Hypothalamus (tissue), 51 donors: ENCODE measurements at regions not wholly inside any gene's neighbourhood (a gene's known extent, or its start where the extent isn't known, plus 50 kb on each side); places are given as distances from the start of the nearest gene placed in this dataset.
A peak's percentile ranks its signal among the peaks of the same experiment; 100 is the strongest.

ENCODE experiments used
- DNase-seq, 51 donors: peaks; one replicate each; lab custom pipeline; 2025; lab: John Stamatoyannopoulos, UW

DNA sequence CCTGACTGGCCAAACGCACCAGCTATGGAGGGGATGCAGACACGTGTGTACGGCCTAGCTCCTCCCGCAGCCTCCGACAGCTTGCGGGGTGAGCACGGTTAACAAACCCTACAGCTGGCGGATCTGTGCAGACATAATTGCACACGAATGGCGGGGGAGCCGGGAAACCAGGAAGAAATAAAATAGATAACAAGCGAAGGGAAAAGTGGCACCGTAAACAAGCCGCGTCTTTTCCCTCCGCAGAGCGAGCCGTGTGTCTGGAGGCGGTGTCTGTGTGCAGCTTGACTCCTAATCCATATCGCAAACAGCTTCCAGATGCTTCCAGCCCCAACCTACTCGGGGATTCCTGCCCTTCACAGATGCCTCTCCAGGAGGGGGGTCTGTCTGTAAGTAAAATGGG is 853.1 kb upstream of the SALL3 start:
- no peak for DNase-seq

DNA sequence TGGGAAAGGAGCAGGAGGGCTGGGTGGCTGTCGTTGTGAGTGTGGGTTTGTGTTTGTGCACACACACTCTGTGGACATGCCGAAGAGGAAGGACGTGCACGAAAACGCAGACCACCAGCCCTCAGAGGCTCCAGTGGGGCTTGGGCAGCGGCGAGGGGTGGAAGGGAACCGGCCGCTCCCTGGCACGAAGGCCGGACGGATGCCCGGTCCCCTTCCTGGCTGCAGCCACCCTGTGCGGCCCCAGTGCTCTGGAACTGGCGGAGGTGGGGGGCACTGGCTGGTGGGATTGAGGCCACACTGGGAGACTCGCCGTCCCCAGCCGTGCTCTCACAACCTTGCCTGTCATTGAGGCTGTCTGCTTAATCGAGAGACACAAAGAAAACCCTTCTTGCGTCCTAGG is 852.6 kb upstream of the SALL3 start:
- DNase-seq = no peak

DNA sequence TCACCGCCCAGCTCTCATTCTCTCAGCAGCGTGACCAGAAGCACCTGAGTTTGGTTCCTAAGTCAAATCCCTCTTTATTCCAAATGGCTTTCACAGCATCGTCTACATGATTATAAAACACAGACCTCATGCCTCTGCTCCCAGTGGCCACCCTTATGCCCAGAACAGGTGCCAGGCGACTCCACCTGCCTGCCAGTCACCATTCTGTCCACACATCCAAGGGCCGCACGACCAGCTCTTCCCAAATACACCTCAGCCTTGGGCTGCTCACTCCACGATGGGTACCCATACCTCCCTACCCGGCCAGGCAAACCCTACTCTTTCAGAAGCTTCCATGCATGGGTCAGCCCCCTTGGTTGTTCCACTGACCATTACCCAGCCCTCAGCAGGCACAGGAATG is 851.6 kb upstream of the SALL3 start:
- no peak for DNase-seq

DNA sequence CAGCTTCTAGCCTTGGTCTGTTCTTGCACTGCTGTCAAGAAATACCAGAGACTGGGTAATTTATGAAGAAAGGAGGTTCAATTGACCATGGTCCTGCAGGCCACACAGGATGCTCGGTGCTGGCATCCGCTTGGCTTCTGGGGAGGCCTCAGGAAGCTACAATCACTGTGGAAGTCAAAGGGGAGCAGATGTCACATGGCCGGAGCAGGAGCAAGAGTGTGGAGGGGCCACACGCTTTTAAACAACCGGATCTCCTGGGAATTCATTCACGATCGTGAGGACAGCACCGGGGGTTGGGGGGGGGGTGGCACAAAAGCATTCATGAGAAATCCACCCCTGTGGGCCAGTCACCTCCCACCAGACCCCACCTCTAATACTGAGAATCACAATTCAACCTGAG is 850.4 kb upstream of the SALL3 start:
- DNase-seq = no peak

DNA sequence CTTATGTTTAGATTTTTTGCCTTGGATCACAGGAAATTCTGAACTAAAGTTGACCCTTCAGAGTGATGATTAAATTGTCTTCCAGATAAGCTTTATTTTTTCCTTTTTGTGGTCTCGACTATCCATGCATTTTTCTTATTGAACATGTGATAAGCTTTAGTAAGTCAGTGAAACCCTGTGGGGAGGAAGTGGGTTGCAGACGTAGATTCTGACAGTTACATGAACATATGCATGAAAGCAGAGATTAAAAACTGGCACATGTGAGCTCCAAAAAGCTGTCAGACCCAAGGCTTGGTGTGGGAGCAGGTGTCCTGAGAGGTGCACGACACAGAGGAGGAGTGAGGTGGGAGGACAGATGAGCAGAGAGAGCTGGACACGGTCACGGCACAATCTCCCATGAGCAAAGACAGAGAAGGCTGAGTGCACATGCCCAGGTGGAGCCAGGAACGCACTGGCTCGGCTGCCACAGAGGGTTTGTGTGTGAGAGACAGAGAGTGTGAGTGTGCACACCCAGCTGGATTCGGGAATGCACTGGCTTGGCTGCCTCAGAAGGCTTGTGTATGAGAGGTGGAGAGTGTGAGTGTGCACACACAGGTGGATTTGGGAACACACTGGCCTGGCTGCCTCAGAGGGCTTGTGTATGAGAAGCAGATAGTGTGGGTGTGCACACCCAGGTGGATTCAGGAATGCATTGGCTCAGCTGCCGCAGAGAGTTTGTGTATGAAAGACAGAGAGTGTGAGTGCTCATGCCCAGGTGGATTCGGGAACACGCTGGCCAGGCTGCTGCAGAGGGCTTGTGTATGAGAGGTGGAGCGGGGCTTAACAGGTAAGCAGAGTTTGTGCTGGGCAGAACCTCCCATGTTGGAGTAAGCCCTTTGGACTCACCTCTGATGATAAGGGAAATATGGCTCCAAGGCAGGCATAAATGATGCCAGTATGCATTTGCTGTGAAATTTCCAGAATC is 849.1 kb upstream of the SALL3 start:
- no peak for DNase-seq

DNA sequence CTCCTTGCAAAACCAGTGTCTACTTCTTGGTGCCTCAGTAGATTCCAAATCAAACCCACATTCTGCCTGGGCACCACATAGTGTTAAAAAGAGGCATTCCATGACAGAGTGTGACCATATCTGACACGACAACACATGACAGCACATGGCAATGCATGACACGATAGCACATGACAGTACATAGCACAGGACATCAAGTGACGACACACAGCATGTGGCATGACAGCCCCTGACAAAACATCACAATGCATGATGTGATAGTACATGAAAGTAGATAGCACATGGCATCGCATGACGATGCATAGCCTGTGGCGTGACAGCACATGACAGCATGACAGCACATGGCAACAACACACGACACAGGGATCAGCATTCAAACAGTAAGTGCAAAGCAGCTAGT is 845.9 kb upstream of the SALL3 start:
- no peak for DNase-seq

DNA sequence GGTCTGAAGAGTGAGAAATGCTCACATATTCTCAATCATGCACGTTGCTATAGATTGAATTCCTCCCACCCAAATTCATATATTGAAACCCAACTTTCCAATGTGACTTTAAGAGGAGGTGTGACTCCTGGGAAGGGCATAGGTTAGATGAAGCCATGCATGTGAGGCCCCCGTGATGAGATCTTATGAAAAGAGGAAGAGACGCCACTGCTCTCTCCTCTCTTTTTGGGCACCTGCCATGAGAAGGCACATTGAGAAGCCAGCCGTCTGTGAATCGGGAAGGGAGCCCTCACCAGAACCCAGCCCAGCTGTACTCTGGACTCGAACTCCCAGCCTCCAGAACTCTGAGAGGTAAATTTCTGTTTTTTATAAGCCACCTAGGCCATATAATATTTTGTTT is 842.6 kb upstream of the SALL3 start:
- DNase-seq = peak in 4 of 51 donors; percentile 6 to 16 (median 14)

DNA sequence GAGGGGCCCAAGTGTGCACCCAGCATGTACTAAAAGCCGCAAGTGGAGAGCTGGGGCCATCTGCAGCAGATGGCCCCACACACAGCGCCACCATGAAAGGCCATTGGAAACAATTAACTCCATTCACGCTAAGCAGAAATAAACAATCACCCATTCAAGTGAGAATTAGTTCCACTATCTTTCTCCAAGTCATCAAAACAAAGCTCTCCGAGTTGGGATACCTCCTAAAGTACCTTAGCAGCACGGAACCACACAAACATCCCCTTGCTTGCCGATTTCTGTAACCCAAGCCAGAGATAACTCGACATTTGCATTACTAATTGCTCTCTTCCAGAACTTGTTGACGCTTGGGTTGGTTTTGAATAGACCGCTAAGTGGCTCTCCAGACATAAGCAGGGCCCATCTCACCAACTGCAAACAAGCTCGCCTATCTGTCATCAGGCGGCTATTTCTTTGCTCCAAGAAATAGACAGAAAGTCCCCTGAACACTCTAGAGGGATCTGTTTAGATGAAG is 840.6 kb upstream of the SALL3 start:
- DNase-seq = peak in 7 of 51 donors; percentile 4 to 46 (median 19)

DNA sequence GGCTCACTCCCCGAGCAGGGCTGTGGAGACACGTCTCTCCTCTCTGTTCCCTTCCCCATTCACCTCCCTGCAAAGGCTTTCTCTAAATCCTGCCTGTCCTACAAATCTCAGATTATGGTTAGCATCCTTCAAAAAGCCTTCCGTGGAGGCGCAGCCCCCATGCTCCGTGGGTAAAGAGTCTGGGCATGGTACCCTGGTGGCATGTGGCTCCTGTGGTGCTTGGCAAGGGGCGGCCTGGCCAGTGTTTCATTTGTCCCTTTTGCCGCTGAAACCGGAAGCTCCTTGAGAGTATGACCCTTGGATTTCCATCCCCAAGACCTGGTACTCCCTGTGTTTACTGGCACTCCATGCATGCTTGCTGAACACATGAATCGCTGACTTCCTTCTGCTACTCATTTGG is 839.3 kb upstream of the SALL3 start:
- DNase-seq = no peak

DNA sequence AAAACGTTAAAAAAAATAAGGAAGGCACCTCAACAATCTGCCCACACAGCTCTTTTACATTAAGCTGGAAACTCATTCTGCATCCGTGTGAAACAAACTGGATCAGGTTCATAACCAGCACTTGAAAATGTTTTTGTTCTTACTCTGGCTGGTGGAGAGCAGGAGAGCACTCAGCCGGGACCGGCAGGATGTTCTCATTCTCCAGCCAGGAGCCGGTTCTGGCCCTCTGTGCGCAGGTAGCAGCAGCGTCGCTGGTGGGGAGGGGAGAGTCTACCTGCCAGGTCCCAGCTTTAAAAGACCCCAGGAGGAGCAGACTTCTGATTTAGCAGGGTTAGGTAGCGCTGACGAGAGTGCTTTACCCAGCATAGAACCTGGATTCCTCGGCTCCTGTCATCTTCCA is 834.9 kb upstream of the SALL3 start:
- no peak for DNase-seq

DNA sequence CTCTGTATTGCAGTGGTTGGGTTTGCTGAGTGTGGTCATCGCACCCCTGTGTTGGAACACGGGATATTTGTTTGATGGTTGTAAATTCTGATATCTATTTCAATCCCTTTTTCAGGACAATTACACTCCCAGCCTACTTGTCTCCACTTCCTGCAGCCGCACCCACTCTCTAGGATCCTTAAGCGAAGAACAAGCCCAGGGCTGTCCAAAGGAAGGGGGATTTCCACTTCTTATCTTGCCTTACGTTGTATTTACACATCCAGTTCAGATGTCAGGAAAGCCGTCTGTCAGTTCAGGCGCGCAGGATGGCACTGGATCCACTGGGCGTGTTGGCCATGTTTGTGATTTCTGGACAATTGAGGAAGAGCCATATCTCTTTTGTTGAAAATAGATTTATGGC is 834.5 kb upstream of the SALL3 start:
- no peak for DNase-seq

DNA sequence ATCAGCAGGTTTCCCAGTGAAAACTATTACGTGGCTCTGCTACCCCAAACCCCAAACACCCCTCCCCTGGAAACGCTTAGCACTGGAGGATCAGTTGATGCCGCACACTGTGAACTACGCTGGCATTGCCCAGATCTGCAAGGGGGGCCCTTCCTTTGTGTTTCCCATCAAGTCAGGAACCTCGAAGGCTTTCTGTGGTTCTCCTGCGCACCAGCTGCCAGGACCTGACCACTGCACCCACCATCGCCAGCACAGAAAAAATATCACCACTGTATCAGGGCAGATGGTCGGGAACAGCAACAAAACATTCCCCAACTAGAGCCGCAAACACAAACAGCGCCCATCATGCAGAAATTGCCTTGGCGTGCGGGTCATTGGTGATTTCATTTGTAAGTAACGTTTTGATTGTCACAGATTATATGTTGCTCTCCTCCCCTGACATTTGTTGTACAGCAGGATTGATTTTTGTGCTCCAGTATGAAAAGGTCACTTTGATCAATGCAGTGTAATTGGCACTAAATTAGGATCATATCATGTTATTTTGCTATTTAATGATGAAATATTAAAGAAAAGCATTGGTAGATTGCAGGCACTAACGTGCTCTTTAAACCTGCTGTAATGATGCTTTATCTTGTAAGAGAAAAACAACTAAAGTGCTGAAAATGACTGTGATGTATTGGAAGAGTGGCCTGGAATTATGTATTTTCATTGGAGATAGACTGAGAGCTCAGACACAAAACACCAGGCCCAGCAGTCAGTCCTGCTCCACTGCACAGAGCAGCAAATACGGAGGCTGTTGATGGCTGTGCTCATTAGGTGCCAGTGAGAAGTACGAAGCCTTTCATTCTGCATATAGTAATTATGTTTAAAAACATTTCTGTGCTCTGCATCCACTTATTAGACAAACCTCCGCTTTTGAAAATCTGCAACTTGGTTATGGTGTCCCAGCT is 833.2 kb upstream of the SALL3 start:
- no peak for DNase-seq

DNA sequence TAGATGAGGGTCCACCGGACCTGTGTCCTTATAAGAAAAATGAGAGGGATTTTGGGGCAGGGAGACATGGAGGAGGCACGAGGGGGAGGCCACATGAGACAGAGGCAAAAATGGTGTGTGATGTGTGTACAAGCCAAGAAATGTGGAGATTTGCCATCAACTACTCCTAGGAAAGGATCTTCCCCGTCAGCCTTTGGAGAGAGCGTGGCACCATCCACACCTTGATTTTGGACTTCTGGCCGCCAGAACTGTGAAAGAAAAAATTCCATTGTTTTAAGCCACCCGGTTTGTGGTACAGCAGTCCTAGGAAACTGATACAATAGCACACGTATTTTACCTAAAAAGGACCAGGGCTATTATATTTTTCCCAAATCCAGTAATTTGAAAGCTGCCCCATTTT is 829.0 kb upstream of the SALL3 start:
- DNase-seq = no peak

DNA sequence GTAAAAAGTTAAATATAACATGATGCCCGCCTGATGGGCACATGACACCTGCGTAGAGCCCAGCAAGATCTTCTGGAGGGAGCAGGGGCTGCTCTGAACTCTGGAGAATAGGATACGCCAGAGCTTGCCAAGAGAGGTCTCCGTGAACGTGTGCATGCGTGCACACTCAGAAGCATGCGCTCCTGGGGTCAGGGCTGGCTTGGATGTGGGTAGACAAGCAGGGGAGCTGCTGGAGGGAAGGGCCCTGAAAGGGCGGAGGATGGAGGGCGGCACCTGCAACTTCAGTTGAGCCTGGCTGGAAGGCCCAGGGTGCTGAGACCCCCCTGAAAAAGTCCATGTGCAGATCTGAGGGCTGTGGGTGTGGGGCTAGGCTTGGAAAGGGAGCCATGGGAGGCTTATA is 828.4 kb upstream of the SALL3 start:
- DNase-seq = no peak

DNA sequence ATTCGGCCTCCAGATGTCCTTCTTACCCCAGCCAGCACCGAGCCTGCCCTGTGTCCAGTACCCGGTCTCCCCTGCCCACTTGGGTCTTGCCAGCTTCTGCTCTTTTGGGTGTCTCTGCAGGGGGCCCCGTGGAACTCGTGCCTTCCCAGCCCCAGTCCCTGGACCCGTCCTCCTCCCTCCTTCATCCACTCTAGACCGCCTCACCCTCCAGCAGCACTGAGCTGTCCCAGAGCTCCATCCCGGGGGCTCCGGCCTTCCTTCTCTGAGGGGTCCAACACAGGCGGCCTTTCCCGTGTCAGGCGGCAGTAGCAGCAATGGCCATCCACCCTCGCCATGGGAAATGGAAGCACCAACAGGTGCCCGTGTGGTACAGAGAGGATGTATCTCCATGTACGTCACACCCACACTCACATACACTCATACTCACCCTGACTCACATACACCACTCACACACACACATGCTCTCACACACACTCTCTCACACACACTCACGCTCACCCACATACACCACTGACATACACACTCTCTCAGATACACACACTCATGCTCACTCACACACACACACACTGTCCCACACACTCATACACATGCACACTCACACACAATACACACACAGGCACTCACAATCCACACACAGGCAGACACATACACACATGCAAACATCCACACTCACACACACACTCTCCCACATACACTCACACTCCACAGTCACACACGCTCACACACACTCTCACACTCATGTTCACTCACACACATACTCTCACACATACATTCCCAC is 827.5 kb upstream of the SALL3 start:
- no peak for DNase-seq

DNA sequence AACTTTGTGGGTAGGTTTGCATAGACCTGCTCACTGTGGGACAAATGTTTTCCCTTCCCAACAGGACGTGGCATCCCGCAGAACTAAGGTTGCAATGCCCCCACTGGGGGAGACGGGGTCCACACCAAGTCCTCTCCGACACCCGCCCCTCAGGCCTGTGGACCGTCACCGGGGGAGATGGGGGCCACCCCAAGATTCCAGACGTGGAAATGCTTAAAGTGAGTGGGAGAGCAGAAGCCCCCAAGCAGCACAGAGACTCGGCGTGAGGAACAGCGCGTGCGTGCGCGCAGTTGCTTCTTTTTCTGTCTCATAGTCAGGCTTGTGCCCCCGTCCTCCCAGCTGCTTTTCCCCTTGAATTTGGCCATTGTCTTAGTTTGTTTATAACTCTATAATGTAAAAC is 826.3 kb upstream of the SALL3 start:
- DNase-seq = no peak

DNA sequence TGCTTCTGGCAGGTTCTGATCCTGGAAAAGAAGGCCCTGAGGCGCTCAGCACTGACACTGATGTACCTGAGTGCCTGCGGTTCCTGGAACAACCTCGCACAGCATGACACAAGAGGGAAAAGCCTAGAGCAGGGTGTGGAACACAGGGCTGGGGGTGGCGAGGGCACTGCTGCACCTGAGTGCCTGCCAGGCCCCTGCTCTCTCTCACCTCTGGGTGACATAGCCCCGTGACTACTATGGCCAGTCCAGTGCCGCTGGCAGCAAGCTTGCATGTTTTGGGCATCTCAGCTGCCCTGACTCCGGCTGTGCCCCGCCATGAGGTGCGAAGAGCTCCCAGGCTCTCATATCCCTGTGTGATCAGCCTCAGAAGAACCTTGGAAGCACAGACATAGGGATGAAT is 825.2 kb upstream of the SALL3 start:
- no peak for DNase-seq

DNA sequence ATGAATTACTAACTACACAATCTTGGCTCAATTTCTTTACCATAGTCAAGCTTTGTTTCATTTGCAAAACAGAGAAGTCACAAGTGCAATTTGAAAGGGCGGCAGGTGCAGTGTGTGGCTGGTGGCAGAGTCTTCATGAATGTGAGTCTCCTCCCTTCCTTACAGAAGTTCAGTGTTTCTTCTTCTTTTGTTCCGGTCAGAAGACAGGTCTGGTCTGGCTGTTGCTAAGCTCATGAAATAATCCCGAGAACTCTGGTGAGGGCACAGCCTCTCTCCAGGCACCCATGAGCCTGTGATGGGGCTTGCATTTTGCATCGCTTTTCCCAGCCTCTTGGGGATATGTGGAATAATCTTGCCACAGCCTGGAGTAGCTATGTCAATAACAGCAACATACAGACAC is 824.8 kb upstream of the SALL3 start:
- no peak for DNase-seq

DNA sequence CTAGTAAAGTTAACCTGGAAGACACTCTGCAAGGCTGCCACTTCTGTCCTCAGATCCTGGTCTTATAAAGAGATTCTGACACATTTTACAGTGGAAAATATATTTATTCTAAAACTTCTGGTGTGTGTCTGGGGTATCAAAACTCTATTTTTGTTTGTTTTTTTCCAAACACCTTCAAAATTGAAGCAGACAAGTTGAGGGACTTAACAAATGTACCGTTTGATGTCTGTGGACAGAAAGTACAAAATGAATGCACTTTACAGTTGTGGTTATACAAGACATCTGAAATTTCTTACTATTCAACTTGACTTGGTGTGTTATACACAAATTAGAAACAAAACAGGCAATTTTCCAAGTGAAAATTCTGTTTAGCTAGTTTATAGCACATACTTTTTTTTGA is 823.2 kb upstream of the SALL3 start:
- no peak for DNase-seq

DNA sequence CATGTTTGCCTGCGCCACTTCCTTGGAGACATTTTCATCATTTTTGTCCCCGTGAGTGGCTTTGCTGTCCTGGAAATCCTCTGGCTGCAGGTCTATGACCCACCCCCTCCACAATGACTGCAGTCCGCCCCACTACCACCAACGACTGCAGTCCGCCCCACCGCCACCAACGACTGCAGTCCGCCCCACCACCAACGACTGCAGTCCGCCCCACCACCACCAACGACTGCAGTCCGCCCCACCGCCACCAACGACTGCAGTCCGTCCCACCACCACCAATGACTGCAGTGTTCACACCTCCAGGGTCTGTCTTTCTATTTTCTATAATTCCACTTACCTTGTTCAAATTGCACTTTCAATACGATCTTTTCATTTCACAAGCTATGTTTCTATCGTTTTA is 820.7 kb upstream of the SALL3 start:
- no peak for DNase-seq

DNA sequence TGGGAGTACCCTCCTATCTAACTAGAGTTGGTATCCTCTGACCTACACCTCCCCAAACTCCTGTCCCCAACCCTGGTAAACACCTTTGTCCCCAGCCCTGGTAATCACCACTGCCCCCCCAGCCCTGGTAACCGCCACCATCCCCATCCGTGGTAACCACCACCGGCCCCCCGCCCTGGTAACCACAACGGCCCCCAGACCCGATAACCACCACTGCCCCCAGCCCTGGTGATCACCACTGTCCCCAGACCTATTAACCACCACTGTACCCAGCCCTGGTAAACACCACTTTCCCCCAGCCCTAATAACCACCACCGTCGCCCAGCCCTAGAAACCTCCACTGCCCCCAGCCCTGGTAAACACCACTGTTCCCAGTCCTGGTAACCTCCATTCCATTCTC is 820.2 kb upstream of the SALL3 start:
- DNase-seq = no peak
